ENCODE measurements at regions not wholly inside any gene's neighbourhood (a gene's known extent, or its start where the extent isn't known, plus 50 kb on each side); places are given as distances from the start of the nearest gene placed in this dataset.

GRCh38 chr11:22082178-22082577, 110.7 kb upstream of the ANO5 start:
- H3K9me3 ChIP-seq = no peaks in the 10 kb centered on the region; the same call in 1 of the 2 replicates
- no peak for TF ChIP-seq CTCF (IDR thresholded peaks at IDR 0.05; ENCODE audit: insufficient read depth in 1 of 2, low read depth in 1 of 2, low read length in 1 of 2, severe bottlenecking in 1 of 2, unreplicated experiment in 1 of 2)
- H3K27me3 ChIP-seq (replicated peaks; ENCODE audit: control insufficient read depth, insufficient read depth, low read length) = no peaks in the 10 kb centered on the region
- H3K4me3 ChIP-seq (ENCODE audit: low read depth, low read length) = no peak overlapping the region
- H3K4me1 ChIP-seq = no peaks in the 10 kb centered on the region
- no peaks in the 10 kb centered on the region for H3K36me3 Mint-ChIP-seq (ENCODE audit: insufficient read depth, unreplicated experiment)
- no peaks in the 10 kb centered on the region for H3K36me3 ChIP-seq (ENCODE audit: control insufficient read depth, insufficient read depth, low read length)
- CTCF ChIA-PET = no interaction called here
- no TSS peak for BruUV-seq (replicated peaks)
- peaks cover 19% of the 10 kb centered on the region for H3K9me3 Mint-ChIP-seq (ENCODE audit: unreplicated experiment)
- POLR2A ChIA-PET = no interaction called here
- H3K4me3 Mint-ChIP-seq (ENCODE audit: unreplicated experiment) = no peak overlapping the region
- intact Hi-C loops (cut with micrococcal nuclease; ENCODE audit: unreplicated experiment) = no loop called here
- peaks cover 7% of the 10 kb centered on the region for H3K4me1 Mint-ChIP-seq (ENCODE audit: low read depth, unreplicated experiment)
- H3K27me3 Mint-ChIP-seq (ENCODE audit: insufficient read depth, unreplicated experiment) = no peaks in the 10 kb centered on the region
- no peak overlapping the region for H3K27ac Mint-ChIP-seq (ENCODE audit: unreplicated experiment)
- no peak for DNase-seq

- no peaks in the 10 kb centered on the region for H3K27me3 Mint-ChIP-seq (ENCODE audit: insufficient read depth, unreplicated experiment)
- no TSS peak for BruUV-seq (replicated peaks)
- H3K9me3 Mint-ChIP-seq (ENCODE audit: unreplicated experiment) = peaks cover 19% of the 10 kb centered on the region
- H3K4me1 ChIP-seq = no peaks in the 10 kb centered on the region
- TF ChIP-seq CTCF (IDR thresholded peaks at IDR 0.05; ENCODE audit: insufficient read depth in 1 of 2, low read depth in 1 of 2, low read length in 1 of 2, severe bottlenecking in 1 of 2, unreplicated experiment in 1 of 2) = no peak
- DNase-seq = no peak
- CTCF ChIA-PET = no interaction called here
- no peaks in the 10 kb centered on the region for H3K36me3 Mint-ChIP-seq (ENCODE audit: insufficient read depth, unreplicated experiment)
- no peaks in the 10 kb centered on the region for H3K36me3 ChIP-seq (ENCODE audit: control insufficient read depth, insufficient read depth, low read length)
- H3K4me3 ChIP-seq (ENCODE audit: low read depth, low read length) = no peak overlapping the region
- peaks cover 7% of the 10 kb centered on the region for H3K4me1 Mint-ChIP-seq (ENCODE audit: low read depth, unreplicated experiment)
- POLR2A ChIA-PET = no interaction called here
- H3K9me3 ChIP-seq = no peaks in the 10 kb centered on the region; the same call in 1 of the 2 replicates
- H3K27me3 ChIP-seq (replicated peaks; ENCODE audit: control insufficient read depth, insufficient read depth, low read length) = no peaks in the 10 kb centered on the region
- intact Hi-C loops (cut with micrococcal nuclease; ENCODE audit: unreplicated experiment) = no loop called here
- no peak overlapping the region for H3K4me3 Mint-ChIP-seq (ENCODE audit: unreplicated experiment)
- H3K27ac Mint-ChIP-seq (ENCODE audit: unreplicated experiment) = no peak overlapping the region
These were observed 110.1 kb upstream of the ANO5 start for GRCh38 chr11:22082788-22083187.

- H3K36me3 ChIP-seq (ENCODE audit: control insufficient read depth, insufficient read depth, low read length) = no peaks in the 10 kb centered on the region
- Mint-ChIP-seq H3K27ac (ENCODE audit: unreplicated experiment) (no peak overlapping the region), H3K4me3 (ENCODE audit: unreplicated experiment) (no peak overlapping the region), H3K4me1 (ENCODE audit: low read depth, unreplicated experiment) (peaks cover 7% of the 10 kb centered on the region), H3K9me3 (ENCODE audit: unreplicated experiment) (peaks cover 19% of the 10 kb centered on the region), H3K36me3 (ENCODE audit: insufficient read depth, unreplicated experiment) (no peaks in the 10 kb centered on the region), H3K27me3 (ENCODE audit: insufficient read depth, unreplicated experiment) (no peaks in the 10 kb centered on the region)
- intact Hi-C loops (cut with micrococcal nuclease; ENCODE audit: unreplicated experiment) = no loop called here
- ChIA-PET POLR2A (no interaction called here), CTCF (no interaction called here)
- no peaks in the 10 kb centered on the region for H3K4me1 ChIP-seq
- H3K27me3 ChIP-seq (replicated peaks; ENCODE audit: control insufficient read depth, insufficient read depth, low read length) = no peaks in the 10 kb centered on the region
- no TSS peak for BruUV-seq (replicated peaks)
- no peak for DNase-seq
- no peaks in the 10 kb centered on the region; the same call in 1 of the 2 replicates for H3K9me3 ChIP-seq
- no peak overlapping the region for H3K4me3 ChIP-seq (ENCODE audit: low read depth, low read length)
- no peak for TF ChIP-seq CTCF (IDR thresholded peaks at IDR 0.05; ENCODE audit: insufficient read depth in 1 of 2, low read depth in 1 of 2, low read length in 1 of 2, severe bottlenecking in 1 of 2, unreplicated experiment in 1 of 2)
These were observed 108.8 kb upstream of the ANO5 start for GRCh38 chr11:22084056-22084455.

Data from Caco-2 (cell line).